Activated naive CD4-positive, alpha-beta T cell treated with anti-CD3 and anti-CD28 coated beads, Interleukin-2, amount 50 U/mL, for 16 hours (primary cell): ENCODE measurements at regions not wholly inside any gene's neighbourhood (a gene's known extent, or its start where the extent isn't known, plus 50 kb on each side); places are given as distances from the start of the nearest gene placed in this dataset.
"Not testable (repeated sequence)": the region's sequence is repeated elsewhere in the genome, so short reads cannot be mapped to it uniquely, and the experiment has no call there.

Experiments
- DNase-seq: peaks from one replicate; pipeline ENCODE4 v3.0.0-alpha.2; 2020

DNA sequence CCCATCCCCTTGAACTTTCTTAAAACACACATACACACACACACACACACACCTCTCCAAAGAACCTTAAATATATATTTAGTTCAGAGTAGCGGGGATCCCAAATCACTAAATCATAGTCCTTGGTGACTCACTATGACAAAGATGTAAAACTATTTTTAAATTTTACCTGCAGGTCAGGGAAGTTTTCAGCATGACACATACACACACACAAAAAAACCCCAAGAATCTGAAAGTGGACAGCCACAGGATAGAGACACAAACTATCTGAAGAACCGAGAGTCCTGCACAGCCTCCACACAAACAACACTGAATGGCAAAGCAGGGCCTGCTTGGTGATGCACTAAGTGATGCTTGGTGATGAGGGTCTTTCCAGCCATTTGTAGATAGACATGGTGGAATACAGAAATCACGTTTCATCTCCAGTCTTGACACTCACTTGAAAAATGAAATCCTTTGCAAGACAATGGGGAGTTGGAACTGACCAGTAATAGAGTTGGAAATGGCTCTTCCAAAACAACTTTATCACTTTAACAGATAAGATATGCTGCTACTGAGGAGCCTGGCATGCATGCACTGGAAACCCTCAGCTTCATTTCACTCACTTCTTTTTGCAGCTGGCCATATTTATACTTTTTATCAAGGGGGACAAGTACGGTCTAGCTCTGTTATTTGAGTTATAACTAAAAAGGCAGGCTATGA, 307.3 kb downstream of the RAPGEF2 start:
- DNase-seq = no peak

DNA sequence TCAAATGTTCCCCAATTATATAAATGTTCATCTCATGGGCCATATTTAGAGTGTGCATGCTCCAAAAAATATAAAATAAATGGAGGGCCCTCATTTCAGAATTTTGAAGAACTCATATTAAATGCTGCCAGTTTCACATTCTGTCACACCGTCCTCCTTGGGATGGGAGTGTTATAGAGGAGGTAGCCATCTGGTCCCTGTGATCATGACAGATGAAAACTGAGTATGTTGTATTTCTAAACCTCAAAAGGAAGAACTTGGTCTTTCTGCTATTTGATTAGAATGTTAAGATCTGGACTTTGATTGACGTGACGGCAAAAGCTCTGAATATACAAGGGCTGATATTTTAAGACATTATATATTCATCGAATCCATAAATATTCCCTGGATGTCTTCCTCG, 308.0 kb downstream of the RAPGEF2 start:
- DNase-seq = no peak

DNA sequence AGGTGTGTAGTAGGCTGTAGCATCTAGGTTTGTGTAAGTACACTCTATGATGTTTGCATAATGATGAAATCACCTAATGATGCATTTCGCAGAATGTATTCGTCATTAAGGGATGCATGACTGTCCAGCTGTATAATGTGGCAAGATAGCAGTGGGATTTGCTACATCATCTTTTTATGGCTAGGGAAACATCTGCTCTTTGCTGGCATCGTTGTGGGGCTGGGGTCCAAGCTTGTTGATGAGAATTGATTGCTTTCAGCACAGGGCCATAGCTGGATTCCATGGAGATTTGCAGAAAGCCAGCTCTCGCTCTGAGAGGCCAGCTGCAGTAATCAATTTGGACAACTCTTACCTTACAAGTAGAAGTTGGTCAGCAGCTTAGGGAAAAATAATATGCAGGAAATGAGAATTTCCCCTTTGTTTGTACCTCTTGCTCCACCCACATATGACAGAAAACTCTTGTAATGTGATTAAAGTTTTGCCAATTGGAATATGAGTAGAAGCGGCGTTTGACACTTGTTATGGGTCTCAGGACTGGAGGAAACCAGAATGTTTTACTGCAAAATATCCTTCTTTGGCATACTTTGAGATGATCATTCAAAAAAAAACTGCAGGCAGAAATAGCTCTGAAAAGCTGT, 310.5 kb downstream of the RAPGEF2 start:
- DNase-seq = no peak

DNA sequence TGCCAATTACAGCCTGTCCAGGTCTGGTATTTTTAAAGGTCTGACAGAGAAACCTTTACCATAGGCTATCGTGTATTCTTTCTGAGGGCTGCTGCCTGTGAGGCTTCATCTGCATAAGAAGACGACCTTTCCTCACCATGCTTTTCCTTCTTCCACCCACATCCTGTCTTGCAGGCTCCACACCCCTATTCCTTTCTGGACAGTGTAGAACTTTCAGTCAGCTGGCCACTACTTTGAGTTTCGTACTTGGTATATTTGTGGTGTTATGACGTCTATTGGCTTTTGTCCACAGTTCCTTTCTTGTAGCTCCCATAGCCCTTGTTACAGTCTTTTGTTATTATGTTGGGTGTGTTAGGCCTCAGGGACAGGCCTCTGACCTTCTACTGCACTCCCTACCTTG, 311.4 kb downstream of the RAPGEF2 start:
- DNase-seq = no peak

DNA sequence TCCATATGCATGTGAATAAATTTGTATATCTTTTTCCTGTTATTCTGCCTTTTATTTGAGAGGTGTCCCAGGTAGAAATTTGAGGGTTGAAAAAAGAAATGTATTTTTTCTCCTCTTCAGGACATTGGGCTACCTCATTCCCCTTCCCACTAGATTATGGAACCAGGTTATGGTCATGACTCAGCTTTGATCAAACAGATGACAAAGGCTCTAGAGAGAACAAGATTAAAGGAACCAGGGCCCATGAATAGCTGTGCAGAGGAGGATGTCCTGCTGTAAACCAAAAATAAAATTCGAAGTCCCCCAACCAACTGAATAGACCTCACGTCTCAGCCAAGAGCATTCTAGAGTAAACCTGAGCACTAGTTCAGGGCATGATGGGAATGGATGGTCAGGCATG, 313.2 kb downstream of the RAPGEF2 start:
- no peak for DNase-seq

DNA sequence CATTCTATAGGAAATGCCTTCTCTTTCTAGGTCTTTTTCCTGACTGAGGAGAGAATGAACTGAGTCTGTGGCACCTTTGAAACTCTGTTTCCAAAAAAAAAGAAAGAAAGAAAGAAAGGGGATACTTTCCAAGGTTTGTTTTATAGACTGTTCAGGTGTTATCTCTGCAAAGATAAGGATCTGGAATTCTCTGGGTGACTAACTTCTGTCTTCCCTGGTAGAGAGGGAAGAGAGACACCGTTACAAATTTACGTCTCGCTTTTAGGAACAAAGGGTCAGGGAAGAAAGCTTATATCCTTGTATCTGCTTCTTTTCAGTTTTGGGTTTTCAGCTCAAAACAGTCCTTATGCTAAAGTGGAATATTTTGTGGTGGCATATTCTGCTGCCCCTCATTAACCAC, 314.1 kb downstream of the RAPGEF2 start:
- DNase-seq = no peak

DNA sequence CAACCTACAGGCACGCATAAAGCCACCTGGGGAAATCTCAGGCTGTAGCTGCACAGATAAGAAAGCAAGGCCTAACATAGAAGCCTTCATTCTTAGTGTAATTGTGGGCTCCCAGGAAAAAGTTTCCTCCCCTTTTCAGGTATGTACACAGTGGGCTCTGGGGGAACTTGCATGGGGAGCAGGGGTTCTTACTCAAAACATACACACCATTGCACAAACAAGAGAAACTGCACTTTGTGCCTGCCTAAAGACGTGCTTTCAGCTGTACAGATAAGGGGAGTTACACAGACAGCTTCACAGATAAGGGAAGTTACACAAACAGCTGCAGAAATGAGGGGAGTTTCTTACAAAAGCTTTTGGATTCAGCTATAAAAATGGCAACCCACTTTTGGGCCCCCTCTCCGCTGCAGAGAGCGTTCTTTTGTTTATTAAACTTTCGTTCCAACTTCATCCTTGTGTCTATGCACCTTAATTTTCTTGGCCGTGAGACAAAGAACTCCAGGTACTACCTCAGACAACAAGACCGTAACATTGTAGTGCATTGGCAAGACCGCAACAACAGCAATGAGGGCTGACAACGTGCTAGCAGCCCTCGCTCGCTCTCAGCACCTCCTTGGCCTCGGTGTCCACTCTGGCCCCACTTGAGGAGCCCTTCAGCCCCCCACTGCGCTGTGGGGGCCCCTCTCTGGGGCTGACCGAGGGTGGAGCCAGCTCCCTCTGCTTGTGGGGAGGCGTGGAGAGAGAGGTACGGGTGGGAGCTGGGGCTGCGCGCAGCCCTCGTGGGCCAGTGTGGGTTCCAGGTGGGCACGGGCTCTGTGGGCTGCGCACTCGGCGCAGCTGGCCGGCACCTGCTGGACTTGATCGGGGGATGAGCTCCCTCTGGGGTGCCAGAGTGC, 317.5 kb downstream of the RAPGEF2 start:
- no peak for DNase-seq

DNA sequence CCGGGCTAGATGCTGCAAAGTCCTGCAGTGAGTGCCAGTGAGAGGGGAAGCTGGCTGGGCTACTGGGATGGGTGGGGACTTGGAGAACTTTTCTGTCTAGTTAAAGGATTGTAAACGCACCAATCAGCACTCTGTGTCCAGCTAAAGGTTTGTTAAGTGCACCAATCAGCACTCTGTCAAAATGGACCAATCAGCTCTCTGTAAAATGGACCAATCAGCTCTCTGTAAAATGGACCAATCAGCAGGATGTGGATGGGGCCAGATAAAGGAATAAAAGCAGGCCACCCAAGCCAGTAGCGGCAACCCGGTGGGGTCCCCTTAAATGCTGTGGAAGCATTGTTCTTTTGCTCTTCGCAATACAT, 318.2 kb downstream of the RAPGEF2 start:
- DNase-seq = not testable (repeated sequence)

DNA sequence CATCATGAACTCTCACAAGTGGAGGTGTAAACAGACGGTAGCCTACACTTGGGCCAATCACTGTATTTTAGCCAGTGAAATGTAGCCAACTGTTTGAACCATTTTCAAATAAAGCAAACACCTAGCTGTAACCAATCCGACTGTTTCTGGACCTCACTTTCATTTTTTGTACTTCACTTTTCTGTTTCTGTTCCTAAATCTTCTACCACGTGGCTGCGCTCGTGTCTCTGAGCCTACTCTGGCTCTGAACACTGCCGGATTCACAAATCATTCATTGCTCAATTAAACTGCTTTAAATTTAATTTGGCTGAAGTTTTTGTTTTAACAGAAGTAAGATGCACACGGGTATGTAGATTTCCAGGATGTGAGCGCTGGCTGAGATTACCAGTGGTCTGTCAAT, 319.1 kb downstream of the RAPGEF2 start:
- no peak for DNase-seq

DNA sequence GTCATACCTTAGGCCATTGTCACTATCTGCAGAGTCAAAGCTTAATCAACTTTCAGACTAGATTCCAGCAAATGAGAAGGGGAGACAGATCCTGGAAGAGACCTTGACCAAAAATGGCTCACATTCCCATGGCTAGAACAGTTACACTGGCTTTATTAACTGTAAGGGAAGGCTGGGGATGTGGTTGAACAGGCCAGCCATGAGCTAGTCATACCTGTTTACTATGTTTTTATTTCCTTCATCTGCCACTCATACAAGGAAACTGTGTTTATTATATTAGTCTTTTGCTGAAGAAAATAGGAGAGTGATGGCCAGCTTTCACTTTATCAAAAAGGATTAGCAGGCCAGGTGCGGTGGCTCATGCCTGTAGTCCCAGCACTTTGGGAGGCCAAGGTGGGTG, 319.7 kb downstream of the RAPGEF2 start:
- no peak for DNase-seq

DNA sequence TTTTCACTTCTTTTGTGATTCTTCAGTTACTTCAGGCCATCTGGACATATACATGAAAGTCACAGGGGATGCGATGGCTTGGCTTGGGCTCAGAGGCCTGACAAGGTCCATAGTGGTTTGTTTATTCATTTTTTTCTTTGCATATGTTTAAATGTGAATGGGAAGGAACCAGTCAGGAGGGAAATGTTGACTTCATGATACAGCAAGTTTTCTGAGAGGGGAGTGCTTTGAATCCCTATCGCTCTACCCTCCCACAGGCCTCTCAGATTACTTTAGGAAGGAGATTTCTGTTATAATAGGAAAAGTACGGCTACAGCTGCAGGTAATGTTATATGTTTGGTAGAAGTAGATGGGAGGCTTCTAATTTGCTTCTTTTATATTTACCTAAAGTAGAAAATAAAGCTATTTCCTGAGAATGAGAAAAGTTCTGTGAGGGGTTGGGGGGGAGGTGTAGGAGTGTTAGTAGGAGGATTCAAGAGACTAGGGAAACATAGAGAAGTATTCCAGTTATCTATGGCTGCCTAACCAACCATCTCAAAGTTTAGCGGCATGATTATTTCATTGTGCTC, 322.9 kb downstream of the RAPGEF2 start:
- no peak for DNase-seq

DNA sequence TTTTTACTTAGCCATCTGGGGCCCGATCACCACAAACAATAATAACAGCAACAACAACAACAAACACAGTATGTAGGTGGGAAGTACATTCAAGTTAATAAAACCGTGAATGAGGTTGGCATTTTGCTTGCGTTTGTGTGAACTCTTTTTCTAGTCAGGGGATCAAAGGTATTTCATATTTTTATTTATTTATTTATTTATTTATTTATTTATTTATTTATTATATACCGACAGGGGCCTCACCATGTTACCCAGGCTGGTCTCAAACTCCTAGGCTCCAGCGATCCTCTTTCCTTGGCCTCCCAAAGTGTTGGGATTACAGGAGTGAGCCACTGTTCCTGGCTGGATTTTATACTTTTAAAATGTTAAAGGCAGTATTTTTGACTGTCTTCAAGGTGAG, 325.4 kb downstream of the RAPGEF2 start:
- no peak for DNase-seq

DNA sequence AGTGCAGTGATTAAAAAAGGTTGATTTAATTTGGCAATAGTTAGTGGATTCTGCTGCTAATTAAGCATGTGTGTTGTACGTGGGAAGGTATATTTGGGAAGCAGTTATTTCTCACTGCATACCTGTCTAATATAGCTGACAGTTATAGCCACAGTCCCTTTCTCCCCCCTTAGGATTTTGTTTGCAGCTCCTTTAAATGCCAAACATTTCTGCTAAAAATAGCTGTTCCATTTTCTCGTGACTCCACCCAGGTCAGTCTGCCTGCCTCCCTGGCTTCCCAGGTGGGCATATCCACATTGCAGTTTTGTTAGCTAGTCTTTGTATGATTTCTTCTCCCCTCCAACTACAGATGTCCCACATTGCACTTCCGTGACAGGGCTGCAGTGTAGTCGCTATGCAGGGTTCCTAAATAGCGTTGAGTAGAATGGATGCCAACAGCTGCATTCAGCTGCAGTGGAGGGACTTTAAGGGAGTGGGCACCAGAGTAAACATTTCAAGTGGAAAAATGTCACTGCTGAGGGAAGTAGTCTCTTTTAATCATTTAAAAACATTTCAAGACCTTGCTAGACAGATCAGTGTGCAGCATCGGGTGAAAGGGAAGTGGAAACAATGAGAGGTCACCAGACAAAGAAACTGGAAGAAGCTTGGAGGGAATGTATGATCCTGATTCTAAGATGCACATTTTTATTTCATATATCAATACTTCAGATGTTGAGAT, 326.3 kb downstream of the RAPGEF2 start:
- no peak for DNase-seq

DNA sequence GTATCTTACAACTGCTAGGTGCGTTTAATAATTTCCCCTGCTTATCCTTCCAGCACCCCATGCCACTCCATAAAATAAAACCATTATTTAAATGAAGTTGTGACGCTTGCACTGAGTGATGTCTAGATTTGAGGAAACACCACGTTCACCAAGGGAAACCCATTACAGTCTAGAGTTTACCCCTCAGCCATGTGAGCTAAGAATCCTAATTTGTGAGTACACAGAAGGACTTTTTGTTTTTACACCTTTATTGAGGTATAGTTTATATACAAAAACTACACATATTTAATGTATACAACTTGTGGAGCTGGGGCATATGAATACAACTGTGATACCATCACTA, 326.8 kb downstream of the RAPGEF2 start:
- no peak for DNase-seq

DNA sequence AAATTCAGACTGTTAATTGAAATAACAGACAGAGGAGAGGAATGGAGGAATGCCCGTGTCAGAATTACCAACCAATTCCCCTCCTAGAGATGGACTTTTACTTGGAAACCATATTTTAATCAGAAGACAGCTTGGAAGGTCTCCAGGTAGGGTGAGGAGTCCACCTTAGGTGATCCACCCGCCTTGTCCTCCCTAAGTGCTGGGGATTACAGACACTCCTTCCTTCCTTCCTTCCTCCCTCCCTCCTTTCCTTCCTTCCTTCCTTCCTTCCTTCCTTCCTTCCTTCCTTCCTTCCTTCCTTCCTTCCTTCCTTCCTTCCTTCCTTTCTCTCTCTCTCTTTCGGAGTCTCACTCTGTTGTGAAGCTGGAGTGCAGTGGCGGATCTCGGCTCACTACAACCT, 328.0 kb downstream of the RAPGEF2 start:
- DNase-seq = no peak

DNA sequence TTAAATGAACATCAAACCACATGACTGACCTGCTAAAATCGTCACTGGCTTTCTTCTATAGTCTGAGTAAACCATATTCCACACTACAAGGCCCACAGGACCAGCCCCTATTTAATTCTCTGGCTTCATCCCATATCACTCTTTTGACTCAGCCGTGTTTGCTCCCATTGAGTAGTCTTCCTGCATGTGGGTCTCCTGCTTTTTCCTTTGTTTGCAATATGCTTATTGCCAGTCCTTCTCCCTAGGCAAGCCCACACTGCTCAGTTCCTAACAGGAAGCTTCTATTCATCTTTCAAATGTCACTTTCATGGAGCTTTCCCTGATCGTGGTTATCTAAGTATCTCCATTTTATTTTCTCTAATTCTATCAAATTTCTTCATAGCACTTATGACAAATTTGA, 329.6 kb downstream of the RAPGEF2 start:
- no peak for DNase-seq

DNA sequence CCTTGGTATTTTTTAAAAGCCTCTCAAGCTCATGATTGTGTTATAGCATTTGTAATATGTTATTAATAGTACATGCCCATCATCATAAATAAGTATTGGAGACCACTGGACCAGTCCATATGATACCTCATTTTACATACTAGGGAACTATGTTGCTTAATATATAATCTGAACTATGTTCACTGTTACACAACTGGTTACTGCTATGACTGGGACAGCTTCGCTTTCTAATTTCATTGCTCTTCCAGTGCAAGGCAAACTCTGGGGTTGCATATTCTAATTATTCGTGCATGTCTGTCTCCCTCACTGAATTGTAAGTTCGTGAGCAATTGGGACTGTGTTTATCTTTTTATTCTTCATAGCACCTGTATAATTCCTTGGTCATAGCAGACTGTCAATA, 330.5 kb downstream of the RAPGEF2 start:
- DNase-seq = no peak

DNA sequence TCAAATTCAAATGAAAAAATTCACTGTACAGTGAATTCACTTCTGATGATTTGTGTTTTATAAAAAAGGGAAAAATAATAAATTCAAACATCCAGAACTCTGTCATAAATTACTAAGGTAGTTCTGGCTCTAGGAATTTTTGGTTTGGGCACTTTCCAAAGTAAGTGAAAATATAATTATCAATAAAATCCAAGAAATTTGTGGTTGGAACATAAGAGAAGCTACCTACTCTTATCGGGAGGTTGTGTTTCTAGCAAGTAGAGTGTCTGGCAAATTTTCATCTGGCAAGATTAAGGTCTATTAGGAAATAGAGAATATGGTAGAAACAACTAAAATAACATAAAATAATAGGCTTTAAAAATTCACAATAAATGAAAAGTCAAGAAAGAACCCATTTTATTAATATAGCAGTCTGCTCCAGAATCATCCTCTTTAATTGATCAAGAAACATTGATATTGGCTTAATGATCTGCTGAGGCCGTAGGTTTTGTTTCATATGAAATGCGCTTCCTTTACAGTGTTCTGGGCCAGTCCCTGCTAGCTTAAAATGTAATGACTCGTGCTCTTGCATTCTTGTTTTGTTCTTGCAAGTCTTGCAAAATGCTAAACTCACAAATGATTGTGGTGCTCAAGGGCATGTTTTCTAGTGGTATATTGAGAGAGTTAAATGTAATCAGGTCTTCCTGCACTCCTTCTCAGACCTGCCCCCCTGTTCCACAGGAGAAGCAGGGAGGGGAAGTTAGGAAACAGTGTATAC, 331.4 kb downstream of the RAPGEF2 start:
- no peak for DNase-seq

DNA sequence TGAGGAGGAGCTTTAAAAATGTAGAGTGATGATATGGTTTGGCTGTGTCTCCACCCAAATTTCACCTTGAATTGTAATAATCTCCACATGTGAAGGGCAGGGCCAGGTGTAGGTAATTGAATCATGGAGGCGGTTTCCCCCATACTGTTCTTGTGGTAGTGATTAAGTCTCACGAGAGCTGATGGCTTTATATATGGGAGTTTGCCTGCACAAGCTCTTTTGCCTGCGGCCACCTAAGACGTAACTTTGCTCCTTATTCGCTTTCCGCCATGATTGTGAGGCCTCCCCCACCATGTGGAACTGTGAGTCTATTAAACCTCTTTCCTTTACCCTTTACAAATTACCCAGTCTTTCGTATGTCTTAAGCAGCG, 332.0 kb downstream of the RAPGEF2 start:
- DNase-seq = no peak

DNA sequence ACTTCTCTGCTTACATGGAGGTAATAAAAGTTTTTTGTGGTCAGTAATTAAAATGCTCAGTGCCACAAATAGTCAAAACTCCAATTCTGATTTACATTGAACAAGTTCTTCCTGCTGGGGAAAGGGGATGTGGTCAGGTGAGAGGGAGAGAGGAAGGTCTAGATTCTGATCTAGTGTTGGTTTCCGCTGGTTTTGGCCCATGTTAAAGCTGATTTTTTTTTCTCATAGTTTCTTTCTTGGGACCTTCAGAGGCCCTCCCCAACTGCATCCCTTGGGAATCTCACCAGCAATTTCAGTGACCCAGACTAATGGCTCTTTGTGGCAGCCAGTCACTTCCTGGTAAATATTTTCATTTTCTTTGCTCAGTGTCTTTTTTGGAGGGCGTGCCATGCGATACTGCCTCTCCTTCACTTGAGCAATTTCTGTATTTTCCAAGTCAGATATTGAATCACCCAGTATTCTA, 332.7 kb downstream of the RAPGEF2 start:
- no peak for DNase-seq

DNA sequence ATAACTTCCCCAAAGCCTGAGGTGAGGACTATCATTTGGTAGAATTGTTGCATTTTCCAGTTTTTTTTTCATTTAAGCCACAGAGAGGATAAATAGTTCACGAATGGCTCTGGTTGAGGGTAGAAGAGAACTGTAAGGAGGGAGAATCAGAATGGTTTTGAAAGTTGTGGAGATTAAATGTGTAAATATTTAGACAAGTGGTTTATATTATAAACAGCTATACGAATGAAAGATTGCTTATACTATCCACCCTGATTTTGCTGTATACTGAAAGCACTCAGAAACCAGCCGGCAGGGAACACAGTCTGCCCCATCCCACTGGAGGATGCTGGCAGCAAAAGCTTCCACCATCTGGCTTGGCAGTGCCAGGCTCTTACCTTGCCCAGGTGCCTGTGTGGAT, 341.1 kb downstream of the RAPGEF2 start:
- DNase-seq = no peak

DNA sequence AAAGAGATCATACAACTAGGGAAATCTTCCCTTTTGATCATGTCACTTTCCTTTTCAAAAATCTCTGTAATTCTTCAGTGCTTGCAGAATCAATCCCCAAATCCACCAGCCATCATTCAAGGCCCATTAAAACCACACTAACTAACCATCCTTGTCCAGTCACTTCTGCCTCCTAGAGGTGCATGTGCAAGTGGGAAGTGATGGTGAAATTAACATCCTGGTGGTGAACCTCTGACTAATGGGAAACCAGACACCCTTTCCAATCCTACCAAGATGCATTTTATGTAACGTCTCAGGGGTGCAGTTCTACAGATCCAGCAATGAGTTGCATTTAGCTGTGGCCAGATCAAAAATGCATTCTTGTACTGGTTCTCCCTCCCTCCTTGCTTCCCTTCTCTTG, 341.8 kb downstream of the RAPGEF2 start:
- no peak for DNase-seq
